WERI-Rb-1 (cell line): ENCODE measurements at regions not wholly inside any gene's neighbourhood (a gene's known extent, or its start where the extent isn't known, plus 50 kb on each side); places are given as distances from the start of the nearest gene placed in this dataset.

Experiments used
- DNase-seq: peaks from one replicate; pipeline ENCODE4 v3.0.0-alpha.2; 2020
- H3K27ac ChIP-seq: fragments of 250-450 bp; sonication (Bioruptor Pico); 2 replicates; pipeline ENCODE4 v1.5.1; 2020; ENCODE audit warnings: mild to moderate bottlenecking, moderate library complexity
- H3K27me3 ChIP-seq: fragments of 250-450 bp; sonication (Bioruptor Pico); 2 replicates; pipeline ENCODE4 v1.5.1; 2021; ENCODE audit warnings: mild to moderate bottlenecking, low read depth, moderate library complexity; ENCODE audit not compliant: insufficient read depth, severe bottlenecking
- H3K36me3 ChIP-seq: fragments of 250-450 bp; sonication (Bioruptor Pico); 2 replicates; pipeline ENCODE4 v1.5.1; 2020; ENCODE audit warnings: mild to moderate bottlenecking, moderate library complexity
- H3K4me3 ChIP-seq: 2 replicates; pipeline ENCODE4 v1.5.1; 2011; ENCODE audit warnings: low read depth, mild to moderate bottlenecking, control low read depth, low read length
- H3K9me3 ChIP-seq: fragments of 250-450 bp; sonication (Bioruptor Pico); 2 replicates; pipeline ENCODE4 v1.5.1; 2021; ENCODE audit warnings: mild to moderate bottlenecking, moderate library complexity; ENCODE audit not compliant: severe bottlenecking
- CTCF ChIP-seq: IDR thresholded peaks from 2 replicates; pipeline ENCODE4 v1.5.1; 2011; ENCODE audit warnings: low read depth, mild to moderate bottlenecking, control low read depth, inconsistent platforms, low read length

- no peak for DNase-seq
- Histone ChIP-seq H3K36me3 (no peaks in the 10 kb centered on the region), H3K4me3 (no peak overlapping the region), H3K9me3 (peaks cover 3% of the 10 kb centered on the region), H3K27me3 (no peaks in the 10 kb centered on the region), H3K27ac (no peak overlapping the region)
- no peak for TF ChIP-seq CTCF
These were observed 1039.9 kb downstream of the KCNT2 start for GRCh38 chr1:195568389-195568788.

GRCh38 chr1:195562074-195562473 lies 1046.2 kb downstream of the KCNT2 start:
- DNase-seq: no peak
- H3K27ac ChIP-seq: no peak overlapping the region
- H3K4me3 ChIP-seq: no peak overlapping the region
- TF ChIP-seq CTCF: no peak
- no peaks in the 10 kb centered on the region for H3K27me3 ChIP-seq
- H3K9me3 ChIP-seq: peaks cover 2% of the 10 kb centered on the region
- no peaks in the 10 kb centered on the region for H3K36me3 ChIP-seq

GRCh38 chr1:195550071-195550862 lies 1058.0 kb downstream of the KCNT2 start:
- Histone ChIP-seq H3K27me3 (no peaks in the 10 kb centered on the region), H3K36me3 (no peaks in the 10 kb centered on the region), H3K27ac (no peak overlapping the region), H3K4me3 (no peak overlapping the region), H3K9me3 (no peaks in the 10 kb centered on the region)
- DNase-seq: no peak
- no peak for TF ChIP-seq CTCF

GRCh38 chr1:195530961-195531360 lies 1077.3 kb downstream of the KCNT2 start:
- no peak for TF ChIP-seq CTCF
- H3K27me3 ChIP-seq: no peaks in the 10 kb centered on the region
- DNase-seq: no peak
- no peaks in the 10 kb centered on the region for H3K36me3 ChIP-seq
- no peak overlapping the region for H3K27ac ChIP-seq
- H3K9me3 ChIP-seq: no peaks in the 10 kb centered on the region
- no peak overlapping the region for H3K4me3 ChIP-seq

DNA sequence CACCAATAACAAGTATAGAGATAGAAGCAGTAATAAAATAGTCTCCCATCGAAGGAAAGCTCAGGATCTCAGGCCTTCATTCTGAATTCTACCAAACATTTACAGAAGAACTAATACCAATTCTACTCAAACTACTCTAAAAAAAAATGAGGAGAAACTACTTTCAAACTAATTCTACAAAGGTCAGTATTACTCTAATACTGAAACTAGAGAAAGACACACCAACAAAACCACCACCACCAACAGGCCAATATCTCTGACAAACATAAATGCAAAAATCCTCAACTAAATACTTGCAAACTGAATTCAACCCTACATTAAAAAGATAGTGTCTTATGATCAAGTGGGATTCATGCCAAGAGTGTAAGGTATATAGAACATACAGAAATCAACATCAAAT lies 1078.4 kb downstream of the KCNT2 start:
- no peak for DNase-seq
- Histone ChIP-seq H3K4me3 (no peak overlapping the region), H3K36me3 (no peaks in the 10 kb centered on the region), H3K27ac (no peak overlapping the region), H3K27me3 (no peaks in the 10 kb centered on the region), H3K9me3 (no peaks in the 10 kb centered on the region)
- no peak for TF ChIP-seq CTCF

DNA sequence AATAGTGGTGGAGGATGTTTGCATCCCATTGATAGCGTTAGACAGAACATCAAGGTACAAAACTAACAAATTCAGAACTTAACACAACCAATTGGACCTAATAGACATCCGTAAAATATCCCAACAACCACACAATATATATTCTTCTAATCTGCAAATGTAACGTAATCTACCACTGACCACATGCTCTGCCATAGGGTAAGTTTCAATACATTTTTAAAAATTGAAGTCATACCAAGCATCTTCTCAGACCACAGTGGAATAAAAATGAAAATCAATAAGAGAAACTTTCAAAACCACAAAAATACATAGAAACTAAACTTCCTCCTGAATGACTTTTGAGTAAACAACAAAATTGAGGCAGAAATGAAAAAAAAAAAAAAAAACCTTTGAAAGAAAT lies 1087.5 kb downstream of the KCNT2 start:
- H3K9me3 ChIP-seq: no peaks in the 10 kb centered on the region
- no peak overlapping the region for H3K27ac ChIP-seq
- no peak for DNase-seq
- TF ChIP-seq CTCF: no peak
- H3K4me3 ChIP-seq: no peak overlapping the region
- H3K27me3 ChIP-seq: no peaks in the 10 kb centered on the region
- H3K36me3 ChIP-seq: no peaks in the 10 kb centered on the region
